ENCODE measurements at regions not wholly inside any gene's neighbourhood (a gene's known extent, or its start where the extent isn't known, plus 50 kb on each side); places are given as distances from the start of the nearest gene placed in this dataset.

DNA sequence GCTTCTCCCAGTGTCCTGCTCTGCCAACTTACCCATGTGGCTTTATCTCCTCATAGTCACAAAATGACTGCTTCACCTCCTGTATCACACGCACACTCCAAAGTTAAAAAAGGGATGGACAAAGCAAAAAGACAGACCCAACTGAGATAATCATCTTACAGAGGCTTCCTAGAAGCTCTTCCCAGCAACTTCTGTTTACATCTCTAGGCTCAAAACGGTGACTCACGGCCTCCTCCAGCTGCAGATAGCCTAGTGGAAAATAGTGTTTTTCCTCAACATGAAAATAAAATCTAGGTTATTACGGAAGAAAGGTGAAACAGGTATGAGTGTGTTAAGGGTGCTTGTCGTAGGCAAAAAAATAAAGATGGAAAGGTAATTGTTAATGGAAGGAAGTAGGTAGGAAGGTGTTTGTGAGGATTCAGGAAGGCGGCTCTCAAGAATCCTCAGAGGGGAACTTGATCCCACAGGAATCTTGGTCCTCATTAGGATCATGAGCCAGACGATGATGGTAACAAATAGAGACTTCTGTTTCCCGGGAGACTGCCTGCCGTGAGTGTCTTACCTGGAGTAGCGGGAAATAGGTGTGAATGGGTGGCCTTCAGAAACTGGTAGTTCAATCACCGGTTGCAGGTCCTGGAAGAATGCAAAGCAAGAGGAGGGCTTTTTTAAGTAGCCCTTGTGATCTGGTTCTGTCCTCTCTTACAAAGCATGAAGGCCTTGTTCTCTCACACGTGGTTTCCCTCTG, 487.5 kb upstream of the TMEM132C start:
- TF ChIP-seq, protein P1, sequence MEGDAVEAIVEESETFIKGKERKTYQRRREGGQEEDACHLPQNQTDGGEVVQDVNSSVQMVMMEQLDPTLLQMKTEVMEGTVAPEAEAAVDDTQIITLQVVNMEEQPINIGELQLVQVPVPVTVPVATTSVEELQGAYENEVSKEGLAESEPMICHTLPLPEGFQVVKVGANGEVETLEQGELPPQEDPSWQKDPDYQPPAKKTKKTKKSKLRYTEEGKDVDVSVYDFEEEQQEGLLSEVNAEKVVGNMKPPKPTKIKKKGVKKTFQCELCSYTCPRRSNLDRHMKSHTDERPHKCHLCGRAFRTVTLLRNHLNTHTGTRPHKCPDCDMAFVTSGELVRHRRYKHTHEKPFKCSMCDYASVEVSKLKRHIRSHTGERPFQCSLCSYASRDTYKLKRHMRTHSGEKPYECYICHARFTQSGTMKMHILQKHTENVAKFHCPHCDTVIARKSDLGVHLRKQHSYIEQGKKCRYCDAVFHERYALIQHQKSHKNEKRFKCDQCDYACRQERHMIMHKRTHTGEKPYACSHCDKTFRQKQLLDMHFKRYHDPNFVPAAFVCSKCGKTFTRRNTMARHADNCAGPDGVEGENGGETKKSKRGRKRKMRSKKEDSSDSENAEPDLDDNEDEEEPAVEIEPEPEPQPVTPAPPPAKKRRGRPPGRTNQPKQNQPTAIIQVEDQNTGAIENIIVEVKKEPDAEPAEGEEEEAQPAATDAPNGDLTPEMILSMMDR (IDR thresholded peaks at IDR 0.05; ENCODE audit: control extremely low read depth, extremely low read depth) = no peak
- WGBS, 2 donors = 73 to 78% methylated on average over 12 of the region's 12 CpGs

DNA sequence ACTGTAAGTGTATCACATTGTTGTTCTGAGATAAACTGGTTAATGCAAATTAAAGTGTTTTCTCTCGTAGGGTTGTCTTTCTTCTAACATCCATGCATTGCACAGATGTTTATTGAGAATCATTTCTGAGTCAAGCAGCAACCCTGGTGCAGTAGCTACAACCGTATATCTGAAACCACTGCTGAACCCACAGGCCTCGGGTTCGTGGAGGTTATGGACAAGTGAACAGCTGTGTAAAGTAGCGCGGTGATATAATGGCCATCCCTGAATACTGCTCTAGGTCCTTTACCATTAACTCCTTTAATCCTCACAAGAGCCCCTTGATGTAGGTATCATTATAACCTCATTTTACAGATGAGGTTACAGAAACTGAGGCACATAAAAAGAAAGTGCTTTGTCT, 486.1 kb upstream of the TMEM132C start:
- Histone ChIP-seq H3K9ac (ENCODE audit: insufficient read depth in 1 of 2, low read length in 2 of 2) (no peak overlapping the region), H3K9me3 (ENCODE audit: control insufficient read depth in 4 of 4, insufficient read depth in 3 of 4, low read length in 3 of 4) (no peaks in the 10 kb centered on the region), H3K4me3 (no peak overlapping the region), H3K4me1 (ENCODE audit: control insufficient read depth in 5 of 5, insufficient read depth in 5 of 5, low read length in 5 of 5) (no peaks in the 10 kb centered on the region), H3K27me3 (ENCODE audit: control insufficient read depth in 3 of 3, insufficient read depth in 3 of 3, low read length in 2 of 3) (peaks cover 0 to 3% (median 0%) of the 10 kb centered on the region in 3 donors), H3K36me3 (ENCODE audit: control insufficient read depth in 4 of 4, insufficient read depth in 4 of 4, low read length in 4 of 4) (no peaks in the 10 kb centered on the region), H3K27ac (ENCODE audit: low read depth in 1 of 2, low read length in 1 of 2) (no peak overlapping the region)
- DNase-seq (no peak), ATAC-seq (ENCODE audit: insufficient read depth, low FRiP score) (no peak)
- WGBS, 2 donors = 51 to 60% methylated on average over 6 of the region's 6 CpGs
- TF ChIP-seq, protein P1 (IDR thresholded peaks at IDR 0.05; ENCODE audit: control extremely low read depth, extremely low read depth) = no peak

More for the DNA sequence above, 487.5 kb upstream of the TMEM132C start:
- Histone ChIP-seq H3K4me3 (no peak overlapping the region), H3K27ac (ENCODE audit: low read depth in 1 of 2, low read length in 1 of 2) (no peak overlapping the region), H3K9ac (ENCODE audit: insufficient read depth in 1 of 2, low read length in 2 of 2) (no peak overlapping the region), H3K36me3 (ENCODE audit: control insufficient read depth in 4 of 4, insufficient read depth in 4 of 4, low read length in 4 of 4) (no peaks in the 10 kb centered on the region), H3K9me3 (ENCODE audit: control insufficient read depth in 4 of 4, insufficient read depth in 3 of 4, low read length in 3 of 4) (no peaks in the 10 kb centered on the region), H3K27me3 (ENCODE audit: control insufficient read depth in 3 of 3, insufficient read depth in 3 of 3, low read length in 2 of 3) (peaks cover 0 to 3% (median 0%) of the 10 kb centered on the region in 3 donors), H3K4me1 (ENCODE audit: control insufficient read depth in 5 of 5, insufficient read depth in 5 of 5, low read length in 5 of 5) (no peaks in the 10 kb centered on the region)
- ATAC-seq (ENCODE audit: insufficient read depth, low FRiP score) (no peak), DNase-seq (no peak)

DNA sequence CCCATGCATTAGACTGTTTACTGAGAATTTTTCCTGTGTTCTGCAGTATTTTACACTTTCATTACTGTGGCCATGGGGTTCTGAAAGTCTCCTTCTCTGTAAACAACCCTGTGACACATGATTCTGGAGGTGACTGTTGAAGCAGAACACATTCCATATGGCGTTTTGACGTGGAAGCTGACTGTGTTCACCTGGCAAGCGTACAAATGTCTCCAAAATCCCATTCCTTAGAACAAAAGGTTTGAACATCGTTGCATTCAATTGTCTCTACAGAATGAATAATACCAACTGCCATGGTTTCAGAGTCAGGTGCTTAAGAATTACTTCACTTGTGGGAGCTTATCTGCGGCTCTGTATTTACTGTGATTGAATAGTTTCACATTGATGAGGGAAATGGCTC, 485.6 kb upstream of the TMEM132C start:
- H3K27me3 ChIP-seq (ENCODE audit: control insufficient read depth in 3 of 3, insufficient read depth in 3 of 3, low read length in 2 of 3) = peaks cover 0 to 3% (median 0%) of the 10 kb centered on the region in 3 donors
- H3K27ac ChIP-seq (ENCODE audit: low read depth in 1 of 2, low read length in 1 of 2) = no peak overlapping the region
- 61 to 71% methylated on average over 5 of the region's 5 CpGs for WGBS, 2 donors

More for the DNA sequence above, 485.6 kb upstream of the TMEM132C start:
- no peak overlapping the region for H3K4me3 ChIP-seq
- DNase-seq (no peak), ATAC-seq (ENCODE audit: insufficient read depth, low FRiP score) (no peak)
- no peaks in the 10 kb centered on the region for H3K9me3 ChIP-seq (ENCODE audit: control insufficient read depth in 4 of 4, insufficient read depth in 3 of 4, low read length in 3 of 4)
- H3K36me3 ChIP-seq (ENCODE audit: control insufficient read depth in 4 of 4, insufficient read depth in 4 of 4, low read length in 4 of 4) = no peaks in the 10 kb centered on the region
- no peaks in the 10 kb centered on the region for H3K4me1 ChIP-seq (ENCODE audit: control insufficient read depth in 5 of 5, insufficient read depth in 5 of 5, low read length in 5 of 5)
- TF ChIP-seq, protein P1 (IDR thresholded peaks at IDR 0.05; ENCODE audit: control extremely low read depth, extremely low read depth) = no peak
- no peak overlapping the region for H3K9ac ChIP-seq (ENCODE audit: insufficient read depth in 1 of 2, low read length in 2 of 2)
